GM12872 (cell line): ENCODE measurements at regions not wholly inside any gene's neighbourhood (a gene's known extent, or its start where the extent isn't known, plus 50 kb on each side); places are given as distances from the start of the nearest gene placed in this dataset.

Source experiments
- CTCF ChIP-seq: IDR thresholded peaks from 3 replicates; pipeline ENCODE4 v1.5.1; 2011; ENCODE audit warnings: low read depth, mild to moderate bottlenecking, low read length, moderate library complexity; ENCODE audit not compliant: insufficient read depth

- no peak for TF ChIP-seq CTCF
Observed at GRCh38 chr14:87725318-87725717, 267.7 kb downstream of the GALC start.

GRCh38 chr14:87712396-87713090 is 280.4 kb downstream of the GALC start:
- no peak for TF ChIP-seq CTCF

- TF ChIP-seq CTCF: no peak
Observed at GRCh38 chr14:87705439-87705896, 287.5 kb downstream of the GALC start.

GRCh38 chr14:87698481-87698880 is 294.5 kb downstream of the GALC start:
- no peak for TF ChIP-seq CTCF

- no peak for TF ChIP-seq CTCF
Observed at GRCh38 chr14:87696485-87696884, 296.5 kb downstream of the GALC start.

- TF ChIP-seq CTCF: no peak
Observed at GRCh38 chr14:87691042-87691881, 301.7 kb downstream of the GALC start.

- TF ChIP-seq CTCF: no peak
Observed at GRCh38 chr14:87690076-87690613, 302.8 kb downstream of the GALC start.
